BLaER1 treated with 17β-estradiol and CSF1 and Interleukin-3, amounts not matched to agents 10 nM and 100 nM (cell line): ENCODE measurements at regions not wholly inside any gene's neighbourhood (a gene's known extent, or its start where the extent isn't known, plus 50 kb on each side); places are given as distances from the start of the nearest gene placed in this dataset.
"Not testable (repeated sequence)": the region's sequence is repeated elsewhere in the genome, so short reads cannot be mapped to it uniquely, and the experiment has no call there.

Experiments
- H3K27ac ChIP-seq, 11 experiments: shearing (Covaris generic); formaldehyde crosslinking; 2 replicates each; pipeline ENCODE4 v1.8.1; 2022
- H3K27me3 ChIP-seq, 11 experiments: shearing (Covaris generic); formaldehyde crosslinking; 2 replicates each; pipeline ENCODE4 v1.8.1; 2022
- H3K36me3 ChIP-seq, 11 experiments: shearing (Covaris generic); formaldehyde crosslinking; 2 replicates each; pipeline ENCODE4 v1.8.1; 2022
- H3K4me1 ChIP-seq, 10 experiments: shearing (Covaris generic); formaldehyde crosslinking; 2 replicates each; pipeline ENCODE4 v1.8.1; 2022
- H3K4me2 ChIP-seq, 11 experiments: shearing (Covaris generic); formaldehyde crosslinking; 2 replicates each; pipeline ENCODE4 v1.8.1; 2022
- H3K4me3 ChIP-seq, 10 experiments: shearing (Covaris generic); formaldehyde crosslinking; 2 replicates each; pipeline ENCODE4 v1.8.1; 2022
- H3K9ac ChIP-seq, 11 experiments: shearing (Covaris generic); formaldehyde crosslinking; 2 replicates each; pipeline ENCODE4 v1.8.1; 2022
- H3K9me3 ChIP-seq, 11 experiments: shearing (Covaris generic); formaldehyde crosslinking; replicated peaks in 1 of 11; 2 replicates each; pipeline ENCODE4 v1.8.1; 2022
- H4K20me1 ChIP-seq, 11 experiments: shearing (Covaris generic); formaldehyde crosslinking; 2 replicates each; pipeline ENCODE4 v1.8.1; 2022

GRCh38 chr2:87446313-87446696 is 301.6 kb upstream of the PLGLB2 start:
- not testable (repeated sequence) for H3K9ac ChIP-seq, H3K27ac ChIP-seq, H4K20me1 ChIP-seq, H3K9me3 ChIP-seq, H3K27me3 ChIP-seq, H3K4me1 ChIP-seq, H3K4me3 ChIP-seq, H3K4me2 ChIP-seq, H3K36me3 ChIP-seq

GRCh38 chr2:87449462-87449980 is 298.4 kb upstream of the PLGLB2 start:
- not testable (repeated sequence) for H3K27ac ChIP-seq, H3K4me2 ChIP-seq, H3K4me3 ChIP-seq, H3K4me1 ChIP-seq, H3K9me3 ChIP-seq, H4K20me1 ChIP-seq, H3K27me3 ChIP-seq, H3K9ac ChIP-seq, H3K36me3 ChIP-seq

GRCh38 chr2:87452193-87452592 is 295.7 kb upstream of the PLGLB2 start:
- H3K9ac ChIP-seq, H3K36me3 ChIP-seq, H3K4me2 ChIP-seq, H3K27me3 ChIP-seq, H4K20me1 ChIP-seq, H3K9me3 ChIP-seq, H3K4me3 ChIP-seq, H3K27ac ChIP-seq: not testable (repeated sequence)
- H3K4me1 ChIP-seq = peaks cover 0 to 14% (median 3%) of the 10 kb centered on the region in 10 experiments; a peak in 10 of 20 replicates

GRCh38 chr2:87452861-87453260 is 295.0 kb upstream of the PLGLB2 start:
- not testable (repeated sequence) for H3K9ac ChIP-seq, H4K20me1 ChIP-seq, H3K9me3 ChIP-seq, H3K4me3 ChIP-seq, H3K4me2 ChIP-seq, H3K27me3 ChIP-seq, H3K36me3 ChIP-seq, H3K27ac ChIP-seq
- peaks cover 0 to 14% (median 3%) of the 10 kb centered on the region in 10 experiments; a peak in 10 of 20 replicates for H3K4me1 ChIP-seq

GRCh38 chr2:87453965-87454364 is 293.9 kb upstream of the PLGLB2 start:
- peaks cover 0 to 14% (median 3%) of the 10 kb centered on the region in 10 experiments; a peak in 10 of 20 replicates for H3K4me1 ChIP-seq
- not testable (repeated sequence) for H4K20me1 ChIP-seq, H3K4me3 ChIP-seq, H3K9ac ChIP-seq, H3K9me3 ChIP-seq, H3K4me2 ChIP-seq, H3K27ac ChIP-seq, H3K27me3 ChIP-seq, H3K36me3 ChIP-seq

- H3K36me3 ChIP-seq, H4K20me1 ChIP-seq, H3K4me2 ChIP-seq, H3K9me3 ChIP-seq, H3K9ac ChIP-seq, H3K27me3 ChIP-seq, H3K27ac ChIP-seq, H3K4me3 ChIP-seq: not testable (repeated sequence)
- H3K4me1 ChIP-seq = peaks cover 0 to 14% (median 3%) of the 10 kb centered on the region in 10 experiments; a peak in 10 of 20 replicates
Observed at GRCh38 chr2:87454421-87454820, 293.5 kb upstream of the PLGLB2 start.

- H3K27me3 ChIP-seq, H3K27ac ChIP-seq, H3K9ac ChIP-seq, H4K20me1 ChIP-seq, H3K9me3 ChIP-seq, H3K36me3 ChIP-seq, H3K4me3 ChIP-seq: not testable (repeated sequence)
- peak overlapping the region in 6 of 11 experiments; percentile 29 to 51 (median 42); a peak in 3 of 22 replicates for H3K4me2 ChIP-seq
- H3K4me1 ChIP-seq = peaks cover 0 to 14% (median 3%) of the 10 kb centered on the region in 10 experiments; a peak in 10 of 20 replicates
Observed at GRCh38 chr2:87455209-87455853, 292.6 kb upstream of the PLGLB2 start.

- H3K4me2 ChIP-seq = peak overlapping the region in 6 of 11 experiments; percentile 29 to 51 (median 42); a peak in 3 of 22 replicates
- not testable (repeated sequence) for H3K27ac ChIP-seq, H3K9me3 ChIP-seq, H3K36me3 ChIP-seq, H3K27me3 ChIP-seq, H3K9ac ChIP-seq, H4K20me1 ChIP-seq, H3K4me3 ChIP-seq
- H3K4me1 ChIP-seq = peaks cover 0 to 14% (median 3%) of the 10 kb centered on the region in 10 experiments; a peak in 10 of 20 replicates
Observed at GRCh38 chr2:87455854-87456249, 292.0 kb upstream of the PLGLB2 start.

- Histone ChIP-seq H3K4me1 (peaks cover 0 to 14% (median 3%) of the 10 kb centered on the region in 10 experiments; a peak in 10 of 20 replicates), H3K27ac (peak overlapping the region in 2 of 11 experiments; percentile 25 to 55; a peak in 2 of 22 replicates), H3K4me2 (peak overlapping the region in 5 of 11 experiments; percentile 47 to 65 (median 56); a peak in 7 of 22 replicates)
- not testable (repeated sequence) for H4K20me1 ChIP-seq, H3K36me3 ChIP-seq, H3K4me3 ChIP-seq, H3K9me3 ChIP-seq, H3K27me3 ChIP-seq, H3K9ac ChIP-seq
Observed at GRCh38 chr2:87456477-87457128, 291.3 kb upstream of the PLGLB2 start.

- not testable (repeated sequence) for H4K20me1 ChIP-seq, H3K36me3 ChIP-seq, H3K9ac ChIP-seq, H3K27ac ChIP-seq, H3K4me2 ChIP-seq, H3K27me3 ChIP-seq, H3K9me3 ChIP-seq, H3K4me3 ChIP-seq
- peaks cover 0 to 14% (median 3%) of the 10 kb centered on the region in 10 experiments; a peak in 10 of 20 replicates for H3K4me1 ChIP-seq
Observed at GRCh38 chr2:87457129-87457499, 290.8 kb upstream of the PLGLB2 start.

GRCh38 chr2:87458938-87459337 is 288.9 kb upstream of the PLGLB2 start:
- peaks cover 0 to 13% (median 3%) of the 10 kb centered on the region in 10 experiments; a peak in 10 of 20 replicates for H3K4me1 ChIP-seq
- H4K20me1 ChIP-seq, H3K27me3 ChIP-seq, H3K9ac ChIP-seq, H3K36me3 ChIP-seq, H3K4me3 ChIP-seq, H3K27ac ChIP-seq, H3K9me3 ChIP-seq, H3K4me2 ChIP-seq: not testable (repeated sequence)

- H3K9ac ChIP-seq, H3K9me3 ChIP-seq, H3K4me2 ChIP-seq, H4K20me1 ChIP-seq, H3K27me3 ChIP-seq, H3K36me3 ChIP-seq, H3K27ac ChIP-seq, H3K4me3 ChIP-seq: not testable (repeated sequence)
- H3K4me1 ChIP-seq = peaks cover 0 to 11% (median 3%) of the 10 kb centered on the region in 10 experiments; a peak in 10 of 20 replicates
Observed at GRCh38 chr2:87460104-87460503, 287.8 kb upstream of the PLGLB2 start.

- not testable (repeated sequence) for H3K4me1 ChIP-seq, H3K4me3 ChIP-seq, H3K4me2 ChIP-seq, H3K9me3 ChIP-seq, H3K27ac ChIP-seq, H4K20me1 ChIP-seq, H3K9ac ChIP-seq, H3K36me3 ChIP-seq, H3K27me3 ChIP-seq
Observed at GRCh38 chr2:87460662-87461061, 287.2 kb upstream of the PLGLB2 start.

GRCh38 chr2:87461671-87462070 is 286.2 kb upstream of the PLGLB2 start:
- not testable (repeated sequence) for H3K9ac ChIP-seq, H4K20me1 ChIP-seq, H3K36me3 ChIP-seq, H3K27ac ChIP-seq, H3K9me3 ChIP-seq, H3K4me2 ChIP-seq, H3K4me3 ChIP-seq, H3K4me1 ChIP-seq, H3K27me3 ChIP-seq
